HEK293T (cell line): ENCODE measurements at regions not wholly inside any gene's neighbourhood (a gene's known extent, or its start where the extent isn't known, plus 50 kb on each side); places are given as distances from the start of the nearest gene placed in this dataset.

ENCODE experiments used
- CTBP1 ChIP-seq: fragments of 450-650 bp; IDR thresholded peaks from 2 replicates; pipeline ENCODE4 v1.6.1; 2016; ENCODE audit warnings: borderline replicate concordance
- FOXA1 ChIP-seq: fragments of 450-650 bp; IDR thresholded peaks from 2 replicates; pipeline ENCODE4 v1.6.1; 2016; ENCODE audit warnings: mild to moderate bottlenecking
- FOXK2 ChIP-seq: fragments of 450-650 bp; IDR thresholded peaks from 2 replicates; pipeline ENCODE4 v1.6.1; 2016; ENCODE audit warnings: mild to moderate bottlenecking
- FOXM1 ChIP-seq: fragments of 450-650 bp; IDR thresholded peaks from 2 replicates; pipeline ENCODE4 v1.6.1; 2017; ENCODE audit warnings: mild to moderate bottlenecking, borderline replicate concordance
- NFRKB ChIP-seq: fragments of 450-650 bp; IDR thresholded peaks from 2 replicates; pipeline ENCODE4 v1.6.1; 2016; ENCODE audit warnings: mild to moderate bottlenecking, moderate library complexity
- SP1 ChIP-seq: fragments of 450-650 bp; IDR thresholded peaks from 2 replicates; pipeline ENCODE4 v1.6.1; 2017
- ZNF384 ChIP-seq: fragments of 450-650 bp; IDR thresholded peaks from 2 replicates; pipeline ENCODE4 v1.6.1; 2016

DNA sequence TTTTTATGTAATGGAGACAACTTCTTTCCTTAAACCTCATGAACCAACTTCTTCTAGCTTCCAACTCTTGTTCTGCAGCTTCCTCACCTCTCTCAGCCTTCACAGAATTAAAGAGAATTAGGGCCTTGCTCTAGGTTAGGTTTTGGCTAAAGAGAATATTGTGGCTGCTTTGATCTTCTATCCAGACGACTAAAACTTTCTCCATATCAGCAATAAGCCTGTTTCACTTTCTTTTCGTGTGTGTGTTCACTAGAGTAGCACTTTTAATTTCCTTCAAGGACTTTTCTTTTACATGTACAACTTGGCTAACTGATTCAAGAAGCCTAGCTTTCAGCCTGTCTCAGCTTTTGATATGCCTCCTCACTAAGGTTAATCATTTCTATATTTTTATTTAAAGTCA lies 596.1 kb upstream of the NRSN1 start:
- TF ChIP-seq ZNF384 (no peak), SP1 (no peak), FOXA1 (no peak), NFRKB (no peak), FOXM1 (no peak), CTBP1 (no peak), FOXK2 (no peak)
